Panc1 (cell line): ENCODE measurements at regions not wholly inside any gene's neighbourhood (a gene's known extent, or its start where the extent isn't known, plus 50 kb on each side); places are given as distances from the start of the nearest gene placed in this dataset.

Experiments used
- ATAC-seq: fragments of 200-7000 bp; cut with Tn5 transposase; 2 replicates; pipeline ENCODE4 v1.9.1; 2020; ENCODE audit warnings: mild to moderate bottlenecking, moderate library complexity
- BruUV-seq: library from RNA; stranded (reverse); fragments of 400-500 nt; replicated peaks from 2 replicates; lab custom pipeline; 2021; lab: Mats Ljungman, UMichigan
- CTCF ChIA-PET: fragments of 300-600 bp; sonication (Branson Sonifier 250); formaldehyde crosslinking; loops from one replicate; lab custom pipeline; 2022; ENCODE audit warnings: antibody characterized with exemption; lab: Charles Lee
- POLR2A ChIA-PET: fragments of 300-600 bp; sonication (Branson Sonifier 250); formaldehyde crosslinking; loops from one replicate; lab custom pipeline; 2022; ENCODE audit warnings: antibody characterized with exemption; lab: Charles Lee
- DNase-seq: peaks from one replicate; pipeline ENCODE4 v3.0.0-alpha.2; 2010; ENCODE audit warnings: low read depth, low spot score
- H3K27ac ChIP-seq: 2 replicates; pipeline ENCODE4 v1.5.1; 2011; ENCODE audit warnings: mild to moderate bottlenecking, low read length, inconsistent platforms
- H3K27me3 ChIP-seq: fragments of 200-500 bp; sonication (Bioruptor generic); 2 replicates; pipeline ENCODE4 v1.6.0; 2014; ENCODE audit warnings: low read length, inconsistent platforms; ENCODE audit not compliant: control insufficient read depth, insufficient read depth
- H3K36me3 ChIP-seq: fragments of 200-500 bp; sonication (Bioruptor generic); 2 replicates; pipeline ENCODE4 v1.5.1; 2014; ENCODE audit warnings: inconsistent platforms, mild to moderate bottlenecking, low read length, moderate library complexity; ENCODE audit not compliant: control insufficient read depth, insufficient read depth
- H3K4me1 ChIP-seq: 2 replicates; pipeline ENCODE4 v1.5.1; 2011; ENCODE audit warnings: inconsistent platforms, mild to moderate bottlenecking, low read length, moderate library complexity; ENCODE audit not compliant: control insufficient read depth, insufficient read depth
- H3K4me3 ChIP-seq, 2 experiments: 2 replicates each; pipeline ENCODE4 v1.5.1; 2011 to 2012; ENCODE audit warnings: low read depth in 2 of 2, low read length in 2 of 2, mild to moderate bottlenecking in 2 of 2, inconsistent platforms in 1 of 2, moderate library complexity in 1 of 2
- H3K9me3 ChIP-seq: fragments of 200-500 bp; sonication (Bioruptor generic); 2 replicates; pipeline ENCODE4 v1.5.1; 2014; ENCODE audit warnings: low read depth, mild to moderate bottlenecking, inconsistent platforms, low read length, moderate library complexity; ENCODE audit not compliant: control insufficient read depth, insufficient read depth
- CTCF ChIP-seq: fragments of 450-650 bp; IDR thresholded peaks from 2 replicates; pipeline ENCODE4 v1.5.1; 2017; ENCODE audit warnings: mild to moderate bottlenecking
- POLR2AphosphoS5 ChIP-seq: IDR thresholded peaks from 2 replicates; pipeline ENCODE4 v1.6.1; 2012; ENCODE audit warnings: mild to moderate bottlenecking, low read depth, low read length, moderate library complexity
- REST ChIP-seq, 2 experiments: IDR thresholded peaks; 2 replicates each; pipeline ENCODE4 v1.6.1; 2011 to 2012; ENCODE audit warnings: low read depth in 2 of 2, control low read depth in 1 of 2, low read length in 1 of 2, mild to moderate bottlenecking in 1 of 2, moderate library complexity in 1 of 2; ENCODE audit not compliant: insufficient read depth in 1 of 2
- SIN3A ChIP-seq: IDR thresholded peaks from 2 replicates; pipeline ENCODE4 v1.6.1; 2012; ENCODE audit warnings: low read depth, mild to moderate bottlenecking, low read length, moderate library complexity, borderline replicate concordance; ENCODE audit not compliant: insufficient read depth
- TCF7L2 ChIP-seq: IDR thresholded peaks from 2 replicates; pipeline ENCODE4 v1.6.1; 2011; ENCODE audit warnings: mild to moderate bottlenecking, low read depth, low read length, inconsistent platforms
- in situ Hi-C: cut with HindIII; loops from 2 replicates; pipeline ENCODE4 v1.10.0; 2016; ENCODE audit warnings: low sequenced_read_pairs, low pct_unique_long_range_greater_than_20kb
- intact Hi-C: fragments of 100-400 bp; cut with micrococcal nuclease; formaldehyde crosslinking; loops from one replicate; pipeline ENCODE4 v1.10.0; 2022; ENCODE audit not compliant: unreplicated experiment

GRCh38 chr3:117762621-117763037, 1053.0 kb downstream of the TUSC7 start:
- Histone ChIP-seq H3K9me3 (no peaks in the 10 kb centered on the region), H3K27ac (no peak overlapping the region), H3K36me3 (no peaks in the 10 kb centered on the region), H3K4me3 (no peak overlapping the region), H3K27me3 (no peaks in the 10 kb centered on the region), H3K4me1 (no peaks in the 10 kb centered on the region)
- intact Hi-C loops = no loop called here
- BruUV-seq = no TSS peak
- POLR2A ChIA-PET = no interaction called here
- in situ Hi-C loops = no loop called here
- ATAC-seq (no peak), DNase-seq (no peak)
- CTCF ChIA-PET = no interaction called here
- TF ChIP-seq SIN3A = no peak
- no peak for TF ChIP-seq POLR2AphosphoS5
- no peak for TF ChIP-seq CTCF
- no peak for TF ChIP-seq TCF7L2

- Histone ChIP-seq H3K36me3 (no peaks in the 10 kb centered on the region), H3K27ac (no peak overlapping the region), H3K4me1 (no peaks in the 10 kb centered on the region), H3K9me3 (no peaks in the 10 kb centered on the region), H3K4me3 (no peak overlapping the region), H3K27me3 (no peaks in the 10 kb centered on the region)
- BruUV-seq = no TSS peak
- POLR2A ChIA-PET = no interaction called here
- ATAC-seq = no peak
- CTCF ChIA-PET = interaction anchor here (0.6 kb wide), 1 partner anchor 278 kb away, joined by 3 read pairs; no protein-coding TSS in a partner anchor
- DNase-seq = no peak
- TF ChIP-seq POLR2AphosphoS5 = no peak
- no peak for TF ChIP-seq REST (IDR thresholded peaks at IDR 0.05; ENCODE audit: insufficient read depth in 1 of 2, low read depth in 2 of 2, low read length in 1 of 2)
- TF ChIP-seq TCF7L2 = no peak
- no peak for TF ChIP-seq CTCF
- intact Hi-C loops (no loop called here), in situ Hi-C loops (no loop called here)
These were observed 1054.0 kb downstream of the TUSC7 start for GRCh38 chr3:117763561-117763960.
